PFSK-1 (cell line): ENCODE measurements at regions not wholly inside any gene's neighbourhood (a gene's known extent, or its start where the extent isn't known, plus 50 kb on each side); places are given as distances from the start of the nearest gene placed in this dataset.

Experiments
- FOXP2 ChIP-seq: optimal IDR thresholded peaks from 2 replicates; pipeline ENCODE3; 2011; ENCODE audit warnings: borderline replicate concordance, control low read depth, inconsistent platforms; ENCODE audit not compliant: insufficient read depth; ENCODE audit errors: extremely low read length, extremely low read depth
- POLR2AphosphoS5 ChIP-seq: IDR thresholded peaks from 2 replicates; pipeline ENCODE4 v1.6.1; 2012; ENCODE audit warnings: low read depth, mild to moderate bottlenecking, control low read depth, low read length, moderate library complexity
- SIN3A ChIP-seq: IDR thresholded peaks from 2 replicates; pipeline ENCODE4 v1.6.1; 2012; ENCODE audit warnings: mild to moderate bottlenecking, low read length, moderate library complexity, borderline replicate concordance; ENCODE audit not compliant: insufficient read depth
- TAF1 ChIP-seq: IDR thresholded peaks from 2 replicates; pipeline ENCODE4 v1.6.1; 2012; ENCODE audit warnings: low read length, control low read depth, borderline replicate concordance; ENCODE audit not compliant: insufficient read depth
- TF ChIP-seq, protein P1 (sequence below), 2 experiments: IDR thresholded peaks; 2 replicates each; pipeline versions ENCODE4 v1.6.1 to v1.8.0; 2011 to 2012; ENCODE audit warnings: low read depth in 2 of 2, low read length in 2 of 2, control low read depth in 1 of 2, inconsistent platforms in 1 of 2, mild to moderate bottlenecking in 1 of 2, moderate library complexity in 1 of 2; ENCODE audit not compliant: insufficient read depth in 1 of 2

DNA sequence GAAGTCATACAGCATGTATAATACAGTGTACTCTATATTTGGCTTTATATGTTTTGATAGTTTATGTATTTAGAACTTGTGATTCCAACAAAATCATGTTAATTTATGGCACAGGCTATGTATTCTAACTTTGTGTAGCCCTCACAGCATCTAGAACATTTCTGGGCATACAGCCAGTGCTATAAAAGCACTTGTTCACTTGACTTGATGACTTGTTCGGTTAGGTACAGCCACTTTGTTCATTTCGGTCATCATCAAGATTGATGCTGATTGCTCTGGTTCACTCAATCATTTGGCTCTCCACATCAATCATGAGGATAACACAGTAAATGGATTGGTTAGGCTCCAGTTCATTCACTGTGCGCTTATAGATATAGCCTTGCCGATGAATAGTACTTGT lies 97.6 kb upstream of the IRS4 start:
- no peak for TF ChIP-seq TAF1
- no peak for TF ChIP-seq POLR2AphosphoS5
- TF ChIP-seq SIN3A = no peak
- no peak for TF ChIP-seq FOXP2
- TF ChIP-seq, protein P1, sequence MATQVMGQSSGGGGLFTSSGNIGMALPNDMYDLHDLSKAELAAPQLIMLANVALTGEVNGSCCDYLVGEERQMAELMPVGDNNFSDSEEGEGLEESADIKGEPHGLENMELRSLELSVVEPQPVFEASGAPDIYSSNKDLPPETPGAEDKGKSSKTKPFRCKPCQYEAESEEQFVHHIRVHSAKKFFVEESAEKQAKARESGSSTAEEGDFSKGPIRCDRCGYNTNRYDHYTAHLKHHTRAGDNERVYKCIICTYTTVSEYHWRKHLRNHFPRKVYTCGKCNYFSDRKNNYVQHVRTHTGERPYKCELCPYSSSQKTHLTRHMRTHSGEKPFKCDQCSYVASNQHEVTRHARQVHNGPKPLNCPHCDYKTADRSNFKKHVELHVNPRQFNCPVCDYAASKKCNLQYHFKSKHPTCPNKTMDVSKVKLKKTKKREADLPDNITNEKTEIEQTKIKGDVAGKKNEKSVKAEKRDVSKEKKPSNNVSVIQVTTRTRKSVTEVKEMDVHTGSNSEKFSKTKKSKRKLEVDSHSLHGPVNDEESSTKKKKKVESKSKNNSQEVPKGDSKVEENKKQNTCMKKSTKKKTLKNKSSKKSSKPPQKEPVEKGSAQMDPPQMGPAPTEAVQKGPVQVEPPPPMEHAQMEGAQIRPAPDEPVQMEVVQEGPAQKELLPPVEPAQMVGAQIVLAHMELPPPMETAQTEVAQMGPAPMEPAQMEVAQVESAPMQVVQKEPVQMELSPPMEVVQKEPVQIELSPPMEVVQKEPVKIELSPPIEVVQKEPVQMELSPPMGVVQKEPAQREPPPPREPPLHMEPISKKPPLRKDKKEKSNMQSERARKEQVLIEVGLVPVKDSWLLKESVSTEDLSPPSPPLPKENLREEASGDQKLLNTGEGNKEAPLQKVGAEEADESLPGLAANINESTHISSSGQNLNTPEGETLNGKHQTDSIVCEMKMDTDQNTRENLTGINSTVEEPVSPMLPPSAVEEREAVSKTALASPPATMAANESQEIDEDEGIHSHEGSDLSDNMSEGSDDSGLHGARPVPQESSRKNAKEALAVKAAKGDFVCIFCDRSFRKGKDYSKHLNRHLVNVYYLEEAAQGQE (IDR thresholded peaks at IDR 0.05; ENCODE audit: insufficient read depth in 1 of 2, low read depth in 2 of 2, low read length in 2 of 2) = no peak

DNA sequence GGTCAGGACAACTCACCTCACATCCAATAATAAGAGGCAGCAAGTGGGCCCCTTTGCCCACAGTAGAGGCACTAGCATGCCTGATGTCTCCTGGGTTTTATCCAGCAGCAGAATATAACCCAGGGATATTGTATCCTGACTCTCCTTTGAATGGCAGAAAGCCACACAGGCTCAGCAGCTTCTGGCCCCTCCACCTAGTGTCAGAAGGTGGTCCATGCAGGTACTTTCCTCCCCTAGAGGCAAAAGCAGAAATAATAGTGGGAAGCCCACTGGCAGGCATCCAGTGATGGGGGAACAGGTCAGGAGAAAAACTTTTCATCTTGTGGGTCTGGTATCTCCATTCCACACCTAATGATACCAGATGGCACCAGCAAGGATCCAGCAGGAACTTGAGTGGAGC lies 75.5 kb upstream of the IRS4 start:
- no peak for TF ChIP-seq TAF1
- no peak for TF ChIP-seq FOXP2
- no peak for TF ChIP-seq POLR2AphosphoS5
- TF ChIP-seq SIN3A = no peak
- TF ChIP-seq, protein P1 (IDR thresholded peaks at IDR 0.05; ENCODE audit: insufficient read depth in 1 of 2, low read depth in 2 of 2, low read length in 2 of 2) = no peak

DNA sequence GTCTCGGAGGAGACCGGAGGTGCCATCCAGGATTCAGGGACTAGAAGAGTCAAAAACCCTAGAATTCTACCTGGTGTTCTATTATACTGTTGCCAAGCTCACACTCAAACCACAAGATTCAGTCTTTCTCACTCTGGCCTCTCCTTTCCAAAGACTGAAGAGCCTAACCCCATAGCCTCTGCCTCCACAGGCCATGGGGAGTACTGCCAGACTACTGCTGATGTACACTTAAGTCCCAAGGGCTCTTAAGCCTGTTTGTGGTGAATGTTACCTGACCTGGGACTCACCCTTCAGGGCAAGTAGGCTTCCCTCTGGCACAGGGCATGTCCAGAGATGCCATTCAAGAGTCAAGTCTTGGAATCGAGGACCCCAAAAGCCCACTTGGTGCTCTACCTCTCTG lies 58.9 kb upstream of the IRS4 start:
- no peak for TF ChIP-seq SIN3A
- TF ChIP-seq TAF1 = no peak
- TF ChIP-seq FOXP2 = no peak
- TF ChIP-seq, protein P1 (IDR thresholded peaks at IDR 0.05; ENCODE audit: insufficient read depth in 1 of 2, low read depth in 2 of 2, low read length in 2 of 2) = no peak
- TF ChIP-seq POLR2AphosphoS5 = no peak
